Prostate gland (tissue), 2 donors: ENCODE measurements at regions not wholly inside any gene's neighbourhood (a gene's known extent, or its start where the extent isn't known, plus 50 kb on each side); places are given as distances from the start of the nearest gene placed in this dataset.

ENCODE experiments used
- DNase-seq: peaks from one replicate; pipeline ENCODE4 v3.0.0-alpha.2; 2019; ENCODE audit warnings: low spot score
- H3K27ac ChIP-seq, 2 donors: fragments of 200-600 bp; sonication (generic); 2 replicates each; pipeline ENCODE4 v1.5.1; 2017 to 2019
- H3K27me3 ChIP-seq: fragments of 200-600 bp; sonication (generic); replicated peaks from 2 replicates; pipeline ENCODE4 v1.5.1; 2019; ENCODE audit not compliant: insufficient read depth
- H3K36me3 ChIP-seq, 2 donors: fragments of 200-600 bp; sonication (generic); 1 replicate in 1 of 2; 2 replicates in 1 of 2; pipeline versions ENCODE4 v1.5.1 to v1.8.1; 2017 to 2019
- H3K4me1 ChIP-seq: fragments of 200-600 bp; sonication (generic); replicated peaks from 2 replicates; pipeline ENCODE4 v1.5.1; 2019
- H3K4me3 ChIP-seq, 2 donors: fragments of 200-600 bp; sonication (generic); 2 replicates each; pipeline ENCODE4 v1.5.1; 2017 to 2019
- H3K9me3 ChIP-seq: fragments of 200-600 bp; sonication (generic); 2 replicates; pipeline ENCODE4 v1.5.1; 2017
- POLR2A ChIP-seq: fragments of 450-650 bp; IDR thresholded peaks from one replicate; pipeline ENCODE4 v1.6.1; 2016; ENCODE audit warnings: antibody characterized with exemption, mild to moderate bottlenecking
- POLR2AphosphoS5 ChIP-seq: sonication (generic); formaldehyde crosslinking; IDR thresholded peaks from one replicate; pipeline ENCODE4 v1.6.1; 2017; ENCODE audit warnings: antibody characterized with exemption
- WGBS: methylation state at CpG from one replicate; pipeline ENCODE4 v1.1.5; 2018; 5-methylcytosine and 5-hydroxymethylcytosine counted together
- intact Hi-C: fragments of 100-400 bp; cut with DNase I; formaldehyde crosslinking; loops from one replicate; pipeline ENCODE4 v1.14.2; 2022
- TF ChIP-seq, protein P1 (sequence below), 4 experiments: fragments of 200-600 bp in 2 of 4; fragments of 450-650 bp in 2 of 4; sonication (generic) in 2 of 4; IDR thresholded peaks; 1 replicate in 3 of 4; 2 replicates in 1 of 4; pipeline ENCODE4 v1.5.1; 2016 to 2019; ENCODE audit warnings: antibody characterized with exemption in 4 of 4, mild to moderate bottlenecking in 2 of 4, moderate library complexity in 2 of 4

- intact Hi-C loops: no loop called here
- 96% methylated on average over 5 of the region's 5 CpGs for WGBS
- Histone ChIP-seq H3K27me3 (no peaks in the 10 kb centered on the region), H3K4me1 (no peaks in the 10 kb centered on the region), H3K4me3 (no peak overlapping the region), H3K9me3 (no peaks in the 10 kb centered on the region), H3K36me3 (no peaks in the 10 kb centered on the region), H3K27ac (no peak overlapping the region)
- TF ChIP-seq, protein P1, sequence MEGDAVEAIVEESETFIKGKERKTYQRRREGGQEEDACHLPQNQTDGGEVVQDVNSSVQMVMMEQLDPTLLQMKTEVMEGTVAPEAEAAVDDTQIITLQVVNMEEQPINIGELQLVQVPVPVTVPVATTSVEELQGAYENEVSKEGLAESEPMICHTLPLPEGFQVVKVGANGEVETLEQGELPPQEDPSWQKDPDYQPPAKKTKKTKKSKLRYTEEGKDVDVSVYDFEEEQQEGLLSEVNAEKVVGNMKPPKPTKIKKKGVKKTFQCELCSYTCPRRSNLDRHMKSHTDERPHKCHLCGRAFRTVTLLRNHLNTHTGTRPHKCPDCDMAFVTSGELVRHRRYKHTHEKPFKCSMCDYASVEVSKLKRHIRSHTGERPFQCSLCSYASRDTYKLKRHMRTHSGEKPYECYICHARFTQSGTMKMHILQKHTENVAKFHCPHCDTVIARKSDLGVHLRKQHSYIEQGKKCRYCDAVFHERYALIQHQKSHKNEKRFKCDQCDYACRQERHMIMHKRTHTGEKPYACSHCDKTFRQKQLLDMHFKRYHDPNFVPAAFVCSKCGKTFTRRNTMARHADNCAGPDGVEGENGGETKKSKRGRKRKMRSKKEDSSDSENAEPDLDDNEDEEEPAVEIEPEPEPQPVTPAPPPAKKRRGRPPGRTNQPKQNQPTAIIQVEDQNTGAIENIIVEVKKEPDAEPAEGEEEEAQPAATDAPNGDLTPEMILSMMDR (IDR thresholded peaks at IDR 0.05): no peak
- TF ChIP-seq POLR2A (no peak), POLR2AphosphoS5 (no peak)
- DNase-seq: no peak
Measured at GRCh38 chr3:188041895-188042294, 112.1 kb upstream of the LPP start.

GRCh38 chr3:188042466-188042865, 111.5 kb upstream of the LPP start:
- Histone ChIP-seq H3K9me3 (no peaks in the 10 kb centered on the region), H3K27me3 (no peaks in the 10 kb centered on the region), H3K27ac (no peak overlapping the region), H3K4me3 (no peak overlapping the region), H3K4me1 (no peaks in the 10 kb centered on the region), H3K36me3 (no peaks in the 10 kb centered on the region)
- 79% methylated on average over 6 of the region's 6 CpGs for WGBS
- TF ChIP-seq POLR2AphosphoS5 (no peak), POLR2A (no peak)
- TF ChIP-seq, protein P1 (IDR thresholded peaks at IDR 0.05): no peak
- intact Hi-C loops: no loop called here
- DNase-seq: no peak

DNA sequence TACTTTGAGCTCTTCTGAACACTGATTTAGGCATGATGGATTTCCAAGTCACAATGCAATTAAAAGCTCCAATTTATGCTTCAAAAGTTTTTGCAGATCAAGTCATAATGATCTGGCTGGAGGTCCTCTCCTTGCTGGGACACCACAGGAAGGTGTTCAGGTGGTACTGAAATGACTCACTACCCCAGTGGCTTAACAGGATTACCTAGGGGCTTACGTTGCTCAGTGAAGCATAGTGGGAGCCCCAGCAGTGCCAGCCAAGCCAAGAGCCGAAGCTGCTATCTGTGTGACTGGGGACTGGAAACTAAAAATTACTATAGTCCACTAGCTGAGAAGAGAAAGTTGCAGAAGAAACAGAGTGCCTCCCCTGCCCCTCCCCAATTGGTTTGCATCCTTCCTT, 110.1 kb upstream of the LPP start:
- WGBS: 89% methylated on average over 2 of the region's 2 CpGs
- Histone ChIP-seq H3K27ac (no peak overlapping the region), H3K27me3 (no peaks in the 10 kb centered on the region), H3K4me1 (no peaks in the 10 kb centered on the region), H3K9me3 (no peaks in the 10 kb centered on the region), H3K4me3 (no peak overlapping the region), H3K36me3 (no peaks in the 10 kb centered on the region)
- no peak for TF ChIP-seq POLR2AphosphoS5
- TF ChIP-seq, protein P1 (IDR thresholded peaks at IDR 0.05): no peak
- no peak for TF ChIP-seq POLR2A
- intact Hi-C loops: no loop called here
- no peak for DNase-seq

DNA sequence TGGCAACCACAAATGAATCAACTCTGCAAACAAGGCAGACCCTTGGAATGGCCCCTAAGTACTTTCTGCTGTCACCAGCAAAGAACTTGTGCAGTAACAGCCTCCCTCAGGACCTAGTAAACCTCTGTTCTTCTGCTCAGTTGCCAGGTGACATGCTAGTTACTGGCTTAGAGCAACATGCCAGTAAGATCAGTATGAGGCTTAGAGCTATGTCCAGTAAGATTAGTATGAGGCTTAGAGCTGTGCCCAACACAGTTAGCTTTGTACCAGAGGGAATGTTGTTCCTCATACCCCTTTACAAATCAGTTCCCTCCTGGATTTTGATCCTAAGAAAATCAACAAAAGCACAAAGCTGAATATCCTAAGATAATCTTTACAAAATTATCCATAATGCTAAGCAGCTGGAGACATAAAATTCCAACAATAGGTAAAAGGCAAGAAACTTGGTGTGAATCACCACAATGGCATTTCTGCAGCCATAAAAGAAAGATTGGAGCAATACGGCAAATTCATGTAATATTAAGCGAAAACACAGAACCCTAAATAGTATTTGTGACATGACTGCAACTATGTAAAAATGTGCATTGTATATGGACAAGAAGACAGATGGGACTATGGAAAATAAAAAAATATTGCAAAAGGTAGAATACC, 107.3 kb upstream of the LPP start:
- H3K27ac ChIP-seq: no peak overlapping the region
- TF ChIP-seq, protein P1 (IDR thresholded peaks at IDR 0.05): no peak
- no peaks in the 10 kb centered on the region for H3K27me3 ChIP-seq
- intact Hi-C loops: no loop called here
- H3K36me3 ChIP-seq: no peaks in the 10 kb centered on the region
- no peaks in the 10 kb centered on the region for H3K4me1 ChIP-seq
- 93% methylated on average over 2 of the region's 2 CpGs for WGBS
- no peaks in the 10 kb centered on the region for H3K9me3 ChIP-seq
- no peak for DNase-seq
- H3K4me3 ChIP-seq: no peak overlapping the region

DNA sequence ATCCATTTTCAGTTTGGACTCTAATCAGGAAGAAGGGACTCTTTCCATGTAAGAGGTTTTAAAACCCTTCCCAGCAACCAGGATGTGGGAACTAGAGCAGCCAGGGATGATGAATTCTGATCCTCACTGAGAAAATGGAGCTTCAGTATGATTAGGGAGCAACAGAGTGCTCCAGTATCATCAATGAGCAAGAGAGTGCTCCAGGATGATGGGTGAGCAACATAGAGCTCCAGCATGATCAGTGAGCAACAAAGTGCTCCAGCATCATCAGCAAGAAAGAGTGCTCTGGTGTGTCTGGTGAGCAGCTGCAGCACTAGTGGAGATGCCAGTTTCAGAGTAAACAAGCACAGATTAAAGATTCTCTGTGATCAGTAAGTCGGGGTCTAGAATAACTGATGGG, 106.4 kb upstream of the LPP start:
- no peak overlapping the region for H3K4me3 ChIP-seq
- H3K27ac ChIP-seq: no peak overlapping the region
- H3K4me1 ChIP-seq: peaks cover 3% of the 10 kb centered on the region
- no peaks in the 10 kb centered on the region for H3K9me3 ChIP-seq
- no peaks in the 10 kb centered on the region for H3K27me3 ChIP-seq
- 37% methylated on average over 1 of the region's 1 CpG for WGBS
- H3K36me3 ChIP-seq: no peaks in the 10 kb centered on the region
- TF ChIP-seq POLR2A: no peak
- TF ChIP-seq, protein P1 (IDR thresholded peaks at IDR 0.05): no peak
- no peak for TF ChIP-seq POLR2AphosphoS5
- no peak for DNase-seq
- intact Hi-C loops: no loop called here
